ENCODE measurements at regions not wholly inside any gene's neighbourhood (a gene's known extent, or its start where the extent isn't known, plus 50 kb on each side); places are given as distances from the start of the nearest gene placed in this dataset.

DNA sequence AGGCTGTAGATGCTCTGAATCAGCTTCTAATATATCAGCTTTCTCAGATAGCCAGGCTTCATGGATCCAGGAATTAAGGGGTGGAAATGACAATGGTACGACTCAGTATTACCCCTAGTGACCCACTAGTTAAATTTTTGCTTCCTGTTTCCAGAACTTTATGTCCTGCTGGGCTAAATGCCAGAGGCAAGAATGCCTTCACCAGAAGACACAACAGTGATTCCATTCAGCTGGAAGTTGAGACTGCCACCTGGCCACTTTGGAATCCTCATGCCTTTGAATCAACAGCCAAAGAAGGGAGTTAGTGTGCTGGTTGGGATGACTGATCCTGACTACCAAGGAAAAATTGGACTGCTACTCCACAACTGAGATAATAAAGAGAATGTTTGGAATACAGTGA lies 239.1 kb downstream of the ASXL3 start:
- peaks cover 11% of the 10 kb centered on the region for H3K4me1 Mint-ChIP-seq (ENCODE audit: low read depth)
- no peaks in the 10 kb centered on the region for H3K36me3 Mint-ChIP-seq (ENCODE audit: insufficient read depth)
- no peaks in the 10 kb centered on the region for H3K27me3 Mint-ChIP-seq
- no peak for DNase-seq (ENCODE audit: low spot score, unreplicated experiment)
- H3K9me3 Mint-ChIP-seq (ENCODE audit: low read depth): peaks cover 4% of the 10 kb centered on the region
- TF ChIP-seq, protein P1, sequence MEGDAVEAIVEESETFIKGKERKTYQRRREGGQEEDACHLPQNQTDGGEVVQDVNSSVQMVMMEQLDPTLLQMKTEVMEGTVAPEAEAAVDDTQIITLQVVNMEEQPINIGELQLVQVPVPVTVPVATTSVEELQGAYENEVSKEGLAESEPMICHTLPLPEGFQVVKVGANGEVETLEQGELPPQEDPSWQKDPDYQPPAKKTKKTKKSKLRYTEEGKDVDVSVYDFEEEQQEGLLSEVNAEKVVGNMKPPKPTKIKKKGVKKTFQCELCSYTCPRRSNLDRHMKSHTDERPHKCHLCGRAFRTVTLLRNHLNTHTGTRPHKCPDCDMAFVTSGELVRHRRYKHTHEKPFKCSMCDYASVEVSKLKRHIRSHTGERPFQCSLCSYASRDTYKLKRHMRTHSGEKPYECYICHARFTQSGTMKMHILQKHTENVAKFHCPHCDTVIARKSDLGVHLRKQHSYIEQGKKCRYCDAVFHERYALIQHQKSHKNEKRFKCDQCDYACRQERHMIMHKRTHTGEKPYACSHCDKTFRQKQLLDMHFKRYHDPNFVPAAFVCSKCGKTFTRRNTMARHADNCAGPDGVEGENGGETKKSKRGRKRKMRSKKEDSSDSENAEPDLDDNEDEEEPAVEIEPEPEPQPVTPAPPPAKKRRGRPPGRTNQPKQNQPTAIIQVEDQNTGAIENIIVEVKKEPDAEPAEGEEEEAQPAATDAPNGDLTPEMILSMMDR (IDR thresholded peaks at IDR 0.05; ENCODE audit: unreplicated experiment): no peak
- no peak overlapping the region for H3K27ac Mint-ChIP-seq
- H3K4me3 Mint-ChIP-seq (ENCODE audit: low read depth): no peak overlapping the region

- Mint-ChIP-seq H3K36me3 (ENCODE audit: insufficient read depth) (no peaks in the 10 kb centered on the region), H3K27ac (no peak overlapping the region), H3K27me3 (no peaks in the 10 kb centered on the region), H3K9me3 (ENCODE audit: low read depth) (peaks cover 2% of the 10 kb centered on the region), H3K4me1 (ENCODE audit: low read depth) (peaks cover 2% of the 10 kb centered on the region), H3K4me3 (ENCODE audit: low read depth) (no peak overlapping the region)
- no peak for DNase-seq (ENCODE audit: low spot score, unreplicated experiment)
- TF ChIP-seq, protein P1 (IDR thresholded peaks at IDR 0.05; ENCODE audit: unreplicated experiment): no peak
Measured at GRCh38 chr18:33814546-33814945, 236.5 kb downstream of the ASXL3 start.

- no peak overlapping the region for H3K4me3 Mint-ChIP-seq (ENCODE audit: low read depth)
- H3K9me3 Mint-ChIP-seq (ENCODE audit: low read depth): no peaks in the 10 kb centered on the region
- no peak for DNase-seq (ENCODE audit: low spot score, unreplicated experiment)
- no peak overlapping the region for H3K27ac Mint-ChIP-seq
- no peaks in the 10 kb centered on the region for H3K36me3 Mint-ChIP-seq (ENCODE audit: insufficient read depth)
- peaks cover 2% of the 10 kb centered on the region for H3K4me1 Mint-ChIP-seq (ENCODE audit: low read depth)
- no peaks in the 10 kb centered on the region for H3K27me3 Mint-ChIP-seq
- TF ChIP-seq, protein P1 (IDR thresholded peaks at IDR 0.05; ENCODE audit: unreplicated experiment): no peak
Measured at GRCh38 chr18:33812186-33812585, 234.2 kb downstream of the ASXL3 start.

DNA sequence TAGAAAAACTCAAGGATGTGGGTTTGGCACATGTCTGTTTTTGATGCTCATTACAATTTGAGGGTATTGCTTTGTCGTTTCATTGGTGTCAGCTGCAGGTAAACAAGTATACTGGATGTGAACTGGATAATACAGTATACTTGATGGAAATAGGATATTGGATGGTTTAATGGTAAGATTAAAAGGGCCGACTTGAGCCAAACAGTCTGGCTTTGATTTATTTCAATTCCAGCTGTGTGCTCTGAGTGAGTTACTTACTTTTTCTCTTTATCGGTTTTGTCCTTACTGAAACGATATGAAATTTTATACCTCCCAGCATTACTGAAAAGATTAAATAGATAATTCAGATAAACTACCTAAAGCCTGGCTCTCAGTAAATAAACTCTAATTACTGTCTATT lies 227.6 kb downstream of the ASXL3 start:
- Mint-ChIP-seq H3K4me1 (ENCODE audit: low read depth) (peaks cover 22% of the 10 kb centered on the region), H3K36me3 (ENCODE audit: insufficient read depth) (no peaks in the 10 kb centered on the region), H3K9me3 (ENCODE audit: low read depth) (peaks cover 3% of the 10 kb centered on the region), H3K27me3 (no peaks in the 10 kb centered on the region), H3K27ac (no peak overlapping the region), H3K4me3 (ENCODE audit: low read depth) (no peak overlapping the region)
- DNase-seq (ENCODE audit: low spot score, unreplicated experiment): no peak
- TF ChIP-seq, protein P1 (IDR thresholded peaks at IDR 0.05; ENCODE audit: unreplicated experiment): no peak

DNA sequence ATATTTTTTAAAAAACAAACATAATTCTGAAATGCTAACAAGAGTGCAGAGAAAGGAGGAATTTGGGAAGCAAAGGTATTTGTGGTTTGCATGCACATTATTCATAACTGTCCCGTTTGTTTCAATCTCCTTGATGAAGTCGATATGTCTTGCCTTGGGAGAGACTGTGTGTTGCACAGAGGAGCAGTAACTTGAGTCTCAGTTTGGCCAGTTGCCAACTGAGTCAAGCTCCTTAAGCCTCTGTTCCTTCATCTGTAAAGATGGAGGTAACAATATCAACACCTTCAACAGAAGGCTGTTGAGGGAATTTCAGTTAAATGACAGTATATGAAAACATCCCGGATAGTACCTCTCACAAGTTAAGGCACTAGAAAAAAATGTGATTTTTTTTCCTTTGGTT lies 226.2 kb downstream of the ASXL3 start:
- no peak overlapping the region for H3K27ac Mint-ChIP-seq
- no peak overlapping the region for H3K4me3 Mint-ChIP-seq (ENCODE audit: low read depth)
- H3K36me3 Mint-ChIP-seq (ENCODE audit: insufficient read depth): no peaks in the 10 kb centered on the region
- no peak for DNase-seq (ENCODE audit: low spot score, unreplicated experiment)
- H3K27me3 Mint-ChIP-seq: no peaks in the 10 kb centered on the region
- TF ChIP-seq, protein P1 (IDR thresholded peaks at IDR 0.05; ENCODE audit: unreplicated experiment): no peak
- H3K4me1 Mint-ChIP-seq (ENCODE audit: low read depth): peaks cover 20% of the 10 kb centered on the region
- H3K9me3 Mint-ChIP-seq (ENCODE audit: low read depth): peaks cover 3% of the 10 kb centered on the region
